DMS153 treated with DMSO at 0.1 percent for 48 hours (cell line): ENCODE measurements at regions not wholly inside any gene's neighbourhood (a gene's known extent, or its start where the extent isn't known, plus 50 kb on each side); places are given as distances from the start of the nearest gene placed in this dataset.

Experiments used
- DNase-seq: peaks from one replicate; lab custom pipeline; 2025; ENCODE audit not compliant: unreplicated experiment; lab: John Stamatoyannopoulos, UW

DNA sequence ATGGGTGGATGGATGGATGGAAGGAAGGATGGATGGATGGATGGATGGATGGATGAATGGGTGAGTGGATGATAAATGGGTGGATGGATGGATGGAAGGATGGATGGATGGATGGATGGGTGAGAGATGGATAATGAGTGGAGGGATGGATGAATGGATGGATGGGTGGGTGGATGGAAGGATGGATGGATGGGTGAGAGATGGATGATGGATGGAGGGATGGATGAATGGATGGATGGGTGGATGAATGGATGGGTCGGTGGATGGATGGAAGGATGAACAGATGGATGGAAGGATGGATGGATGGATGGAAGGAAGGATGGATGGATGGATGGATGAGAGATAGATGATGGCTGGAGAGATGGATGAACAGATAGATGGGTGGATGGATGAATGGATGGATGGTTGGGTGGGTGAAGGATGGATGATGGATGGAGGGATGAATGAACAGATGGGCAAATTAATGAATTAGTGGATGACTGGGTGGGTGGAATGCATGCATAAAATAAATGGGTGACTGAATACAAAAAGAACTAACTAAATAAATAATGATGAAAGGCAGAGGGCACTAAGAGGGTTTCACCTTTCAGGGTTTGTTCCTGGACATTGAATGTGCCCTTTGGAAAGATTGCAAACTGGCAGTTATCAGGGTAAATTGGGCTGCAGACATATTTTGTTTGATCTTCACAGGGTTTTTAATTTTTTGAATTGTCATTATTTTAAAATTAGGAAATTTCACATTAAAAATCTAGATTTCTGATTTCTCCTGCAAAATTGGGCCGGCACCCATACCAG lies 50.9 kb upstream of the PTPN1 start:
- no peak for DNase-seq

DNA sequence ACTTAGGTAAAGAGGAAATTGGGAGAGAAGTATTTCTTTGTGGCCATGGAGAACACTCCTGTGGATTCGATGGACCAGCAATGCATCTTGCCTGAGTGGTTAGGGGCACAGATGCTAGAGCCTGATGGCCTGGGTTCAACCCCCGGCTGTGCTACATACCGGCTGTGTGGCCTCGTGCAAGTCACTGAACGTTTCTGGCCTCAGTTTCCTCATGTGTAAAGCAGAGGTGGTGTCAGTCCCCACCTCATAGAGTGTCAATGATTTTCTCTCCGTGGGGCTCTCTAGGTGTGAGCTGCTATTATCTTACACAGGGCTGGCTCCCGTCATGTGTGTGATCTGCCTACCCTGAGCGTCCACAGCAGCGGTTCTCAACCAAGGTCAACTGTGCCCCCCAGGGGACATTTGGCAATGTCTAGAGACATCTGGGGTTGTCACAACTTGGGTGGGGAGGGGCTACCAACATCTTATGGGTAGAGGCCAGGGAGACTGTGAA lies 50.0 kb upstream of the PTPN1 start:
- DNase-seq: no peak
